ENCODE measurements at regions not wholly inside any gene's neighbourhood (a gene's known extent, or its start where the extent isn't known, plus 50 kb on each side); places are given as distances from the start of the nearest gene placed in this dataset.
"Not testable (repeated sequence)": the region's sequence is repeated elsewhere in the genome, so short reads cannot be mapped to it uniquely, and the experiment has no call there.

DNA sequence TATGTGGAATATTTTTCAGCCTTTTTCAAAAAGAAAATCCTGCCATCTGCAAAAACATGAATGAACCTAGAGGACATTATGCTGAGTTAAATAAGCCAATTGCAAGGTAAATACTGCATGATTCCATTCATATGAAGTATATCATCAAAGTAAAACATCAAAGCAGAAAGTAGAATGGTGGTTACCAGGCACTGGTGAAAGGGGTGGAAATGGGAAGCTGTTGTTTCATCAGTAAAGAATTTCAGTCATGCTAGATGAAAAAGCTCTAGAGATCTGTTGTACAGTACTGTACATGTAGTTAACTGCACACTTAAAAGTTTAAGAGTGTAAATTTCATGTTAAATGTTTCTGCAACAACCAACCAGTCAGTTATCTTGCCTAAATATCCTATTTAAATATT lies 196.8 kb upstream of the ADGRL3 start:
- Histone ChIP-seq H3K4me3 (ENCODE audit: low read length) (no peak overlapping the region), H3K9me3 (ENCODE audit: control insufficient read depth, low read length) (no peaks in the 10 kb centered on the region), H3K27ac (ENCODE audit: low read length) (no peak overlapping the region), H3K27me3 (ENCODE audit: control insufficient read depth, insufficient read depth) (no peaks in the 10 kb centered on the region), H3K4me1 (ENCODE audit: control insufficient read depth, insufficient read depth, low read length) (no peaks in the 10 kb centered on the region)
- DNase-seq (no peak), ATAC-seq (no peak)
- intact Hi-C loops (cut with DNase I) = no loop called here

- Histone ChIP-seq H3K4me1 (ENCODE audit: control insufficient read depth, insufficient read depth, low read length) (no peaks in the 10 kb centered on the region), H3K9me3 (ENCODE audit: control insufficient read depth, low read length) (no peaks in the 10 kb centered on the region), H3K27me3 (ENCODE audit: control insufficient read depth, insufficient read depth) (no peaks in the 10 kb centered on the region), H3K4me3 (ENCODE audit: low read length) (no peak overlapping the region), H3K27ac (ENCODE audit: low read length) (no peak overlapping the region)
- DNase-seq (no peak), ATAC-seq (no peak)
- intact Hi-C loops (cut with DNase I) = no loop called here
- 40% methylated on average over 1 of the region's 1 CpG for WGBS
These were observed 195.4 kb upstream of the ADGRL3 start for GRCh38 chr4:61004651-61005170.

GRCh38 chr4:61011051-61011450 lies 189.1 kb upstream of the ADGRL3 start:
- H3K4me1 ChIP-seq (ENCODE audit: control insufficient read depth, insufficient read depth, low read length) = no peaks in the 10 kb centered on the region
- H3K4me3 ChIP-seq (ENCODE audit: low read length) = no peak overlapping the region
- DNase-seq = no peak
- intact Hi-C loops (cut with DNase I) = no loop called here
- WGBS = 88% methylated on average over 2 of the region's 2 CpGs
- no peaks in the 10 kb centered on the region for H3K9me3 ChIP-seq (ENCODE audit: control insufficient read depth, low read length)
- H3K27ac ChIP-seq (ENCODE audit: low read length) = no peak overlapping the region
- no peaks in the 10 kb centered on the region for H3K27me3 ChIP-seq (ENCODE audit: control insufficient read depth, insufficient read depth)
- no peak for ATAC-seq

DNA sequence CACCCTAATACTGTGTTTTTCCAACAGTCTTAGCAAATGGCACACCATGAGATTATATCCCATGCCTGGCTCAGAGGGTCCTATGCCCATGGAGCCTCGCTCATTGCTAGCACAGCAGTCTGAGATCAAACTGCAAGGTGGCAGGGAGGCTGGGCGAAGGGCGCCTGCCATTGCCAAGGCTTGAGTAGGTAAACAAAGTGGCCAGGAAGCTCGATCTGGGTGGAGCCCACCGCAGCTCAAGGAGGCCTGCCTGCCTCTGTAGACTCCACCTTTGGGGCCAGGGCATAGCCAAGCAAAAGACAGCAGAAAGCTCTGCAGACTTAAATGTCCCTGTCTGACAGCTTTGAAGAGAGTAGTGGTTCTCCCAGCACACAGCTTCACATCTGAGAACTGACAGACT lies 188.2 kb upstream of the ADGRL3 start:
- H3K27ac ChIP-seq (ENCODE audit: low read length); ATAC-seq; H3K4me3 ChIP-seq (ENCODE audit: low read length); DNase-seq; intact Hi-C loops (cut with DNase I); H3K27me3 ChIP-seq (ENCODE audit: control insufficient read depth, insufficient read depth); H3K4me1 ChIP-seq (ENCODE audit: control insufficient read depth, insufficient read depth, low read length); H3K9me3 ChIP-seq (ENCODE audit: control insufficient read depth, low read length): not testable (repeated sequence)
- WGBS = 87% methylated on average over 5 of the region's 5 CpGs

- Histone ChIP-seq H3K9me3 (ENCODE audit: control insufficient read depth, low read length) (no peaks in the 10 kb centered on the region), H3K4me1 (ENCODE audit: control insufficient read depth, insufficient read depth, low read length) (no peaks in the 10 kb centered on the region), H3K4me3 (ENCODE audit: low read length) (no peak overlapping the region), H3K27me3 (ENCODE audit: control insufficient read depth, insufficient read depth) (no peaks in the 10 kb centered on the region), H3K27ac (ENCODE audit: low read length) (no peak overlapping the region)
- no peak for DNase-seq
- intact Hi-C loops (cut with DNase I) = no loop called here
- 94% methylated on average over 2 of the region's 2 CpGs for WGBS
- ATAC-seq = no peak
These were observed 175.5 kb upstream of the ADGRL3 start for GRCh38 chr4:61024610-61025009.

DNA sequence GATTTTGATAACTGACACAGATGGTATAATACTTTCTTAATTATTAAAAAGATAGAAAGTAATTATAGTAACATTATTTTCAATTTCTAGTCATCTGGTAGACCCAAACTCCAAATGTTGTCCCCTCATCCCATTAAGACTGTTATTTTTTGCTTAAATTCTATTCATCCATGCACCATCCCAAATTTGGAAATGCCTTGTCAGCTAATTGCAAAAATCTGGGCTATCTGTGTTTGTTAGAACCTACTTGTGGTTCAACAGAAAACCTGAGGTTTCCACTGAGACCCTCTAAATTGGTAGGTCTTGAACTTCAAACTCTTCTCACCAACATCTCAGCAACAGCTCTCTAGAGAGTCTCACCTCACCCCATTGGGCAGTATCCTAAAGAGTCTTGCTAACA lies 172.2 kb upstream of the ADGRL3 start:
- Histone ChIP-seq H3K4me1 (ENCODE audit: control insufficient read depth, insufficient read depth, low read length) (no peaks in the 10 kb centered on the region), H3K4me3 (ENCODE audit: low read length) (no peak overlapping the region), H3K9me3 (ENCODE audit: control insufficient read depth, low read length) (no peaks in the 10 kb centered on the region), H3K27me3 (ENCODE audit: control insufficient read depth, insufficient read depth) (no peaks in the 10 kb centered on the region), H3K27ac (ENCODE audit: low read length) (no peak overlapping the region)
- intact Hi-C loops (cut with DNase I) = no loop called here
- no peak for ATAC-seq
- no peak for DNase-seq

DNA sequence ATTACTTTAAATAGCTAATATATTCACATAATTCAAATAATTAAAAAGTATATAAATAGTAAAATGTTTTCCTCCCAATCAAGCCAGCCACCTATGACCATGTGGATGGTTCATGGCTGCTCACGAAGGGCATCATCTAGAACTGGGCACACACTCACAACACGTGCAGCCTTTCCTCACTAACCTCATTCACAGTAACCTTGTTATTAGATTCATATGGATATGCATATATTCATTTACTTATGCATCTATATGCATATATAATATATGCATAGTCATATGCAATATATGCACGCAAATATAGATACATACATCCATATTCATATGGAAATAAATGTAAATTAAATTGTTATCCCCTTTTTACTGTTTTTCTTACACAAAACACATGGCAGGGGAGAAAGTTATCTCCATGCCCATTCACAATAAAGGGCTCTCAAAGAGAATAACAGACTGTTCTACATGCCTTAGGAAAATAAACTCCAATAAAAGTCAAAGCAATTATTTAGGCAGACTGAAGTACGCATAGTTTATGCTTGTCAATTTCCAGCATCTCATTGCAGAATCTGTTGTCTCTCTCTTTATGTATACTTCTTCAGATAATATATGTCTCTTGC lies 163.9 kb upstream of the ADGRL3 start:
- DNase-seq = no peak
- WGBS = 82% methylated on average over 4 of the region's 4 CpGs
- intact Hi-C loops (cut with DNase I) = no loop called here
- H3K4me3 ChIP-seq (ENCODE audit: low read length) = no peak overlapping the region
- no peaks in the 10 kb centered on the region for H3K9me3 ChIP-seq (ENCODE audit: control insufficient read depth, low read length)
- no peaks in the 10 kb centered on the region for H3K27me3 ChIP-seq (ENCODE audit: control insufficient read depth, insufficient read depth)
- no peak for ATAC-seq
- no peak overlapping the region for H3K27ac ChIP-seq (ENCODE audit: low read length)
- no peaks in the 10 kb centered on the region for H3K4me1 ChIP-seq (ENCODE audit: control insufficient read depth, insufficient read depth, low read length)

DNA sequence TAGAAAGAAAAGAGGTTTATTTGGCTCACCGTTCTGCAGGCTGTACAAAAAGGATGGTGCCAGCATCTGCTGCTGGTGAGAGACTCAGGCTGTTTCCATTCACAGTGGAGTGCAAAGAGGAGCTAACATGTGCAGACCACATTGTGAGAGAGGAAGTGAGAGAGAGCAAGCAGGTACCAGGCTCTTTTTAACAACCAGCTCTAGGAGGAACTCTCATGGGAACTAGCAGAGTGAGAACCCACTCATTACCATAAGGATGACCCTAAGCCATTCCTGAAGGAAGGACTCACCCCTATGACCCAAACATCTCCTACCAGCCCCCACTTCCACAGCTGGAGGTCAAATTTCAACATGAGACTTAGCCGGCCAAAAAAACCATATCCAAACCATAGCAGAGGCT lies 158.6 kb upstream of the ADGRL3 start:
- ATAC-seq = no peak
- Histone ChIP-seq H3K27me3 (ENCODE audit: control insufficient read depth, insufficient read depth) (no peaks in the 10 kb centered on the region), H3K9me3 (ENCODE audit: control insufficient read depth, low read length) (no peaks in the 10 kb centered on the region), H3K4me3 (ENCODE audit: low read length) (no peak overlapping the region), H3K27ac (ENCODE audit: low read length) (no peak overlapping the region), H3K4me1 (ENCODE audit: control insufficient read depth, insufficient read depth, low read length) (no peaks in the 10 kb centered on the region)
- intact Hi-C loops (cut with DNase I) = no loop called here
- no peak for DNase-seq
- WGBS = 62% methylated on average over 2 of the region's 2 CpGs

GRCh38 chr4:61044837-61045236 lies 155.3 kb upstream of the ADGRL3 start:
- Histone ChIP-seq H3K27me3 (ENCODE audit: control insufficient read depth, insufficient read depth) (no peaks in the 10 kb centered on the region), H3K27ac (ENCODE audit: low read length) (no peak overlapping the region), H3K4me3 (ENCODE audit: low read length) (no peak overlapping the region), H3K9me3 (ENCODE audit: control insufficient read depth, low read length) (no peaks in the 10 kb centered on the region), H3K4me1 (ENCODE audit: control insufficient read depth, insufficient read depth, low read length) (no peaks in the 10 kb centered on the region)
- 80% methylated on average over 1 of the region's 1 CpG for WGBS
- DNase-seq (no peak), ATAC-seq (no peak)
- intact Hi-C loops (cut with DNase I) = no loop called here

- Histone ChIP-seq H3K27ac (ENCODE audit: low read length) (no peak overlapping the region), H3K4me1 (ENCODE audit: control insufficient read depth, insufficient read depth, low read length) (no peaks in the 10 kb centered on the region), H3K27me3 (ENCODE audit: control insufficient read depth, insufficient read depth) (no peaks in the 10 kb centered on the region), H3K9me3 (ENCODE audit: control insufficient read depth, low read length) (no peaks in the 10 kb centered on the region), H3K4me3 (ENCODE audit: low read length) (no peak overlapping the region)
- intact Hi-C loops (cut with DNase I) = no loop called here
- no peak for ATAC-seq
- no peak for DNase-seq
These were observed 151.1 kb upstream of the ADGRL3 start for GRCh38 chr4:61049018-61049417.

- intact Hi-C loops (cut with DNase I) = no loop called here
- DNase-seq (no peak), ATAC-seq (no peak)
- 73% methylated on average over 3 of the region's 3 CpGs for WGBS
- Histone ChIP-seq H3K4me3 (ENCODE audit: low read length) (no peak overlapping the region), H3K9me3 (ENCODE audit: control insufficient read depth, low read length) (no peaks in the 10 kb centered on the region), H3K4me1 (ENCODE audit: control insufficient read depth, insufficient read depth, low read length) (no peaks in the 10 kb centered on the region), H3K27ac (ENCODE audit: low read length) (no peak overlapping the region), H3K27me3 (ENCODE audit: control insufficient read depth, insufficient read depth) (no peaks in the 10 kb centered on the region)
These were observed 132.7 kb upstream of the ADGRL3 start for GRCh38 chr4:61067381-61067780.

GRCh38 chr4:61068060-61068459 lies 132.1 kb upstream of the ADGRL3 start:
- H3K9me3 ChIP-seq (ENCODE audit: control insufficient read depth, low read length) = no peaks in the 10 kb centered on the region
- H3K4me3 ChIP-seq (ENCODE audit: low read length) = no peak overlapping the region
- H3K4me1 ChIP-seq (ENCODE audit: control insufficient read depth, insufficient read depth, low read length) = no peaks in the 10 kb centered on the region
- intact Hi-C loops (cut with DNase I) = no loop called here
- DNase-seq (no peak), ATAC-seq (no peak)
- H3K27ac ChIP-seq (ENCODE audit: low read length) = no peak overlapping the region
- no peaks in the 10 kb centered on the region for H3K27me3 ChIP-seq (ENCODE audit: control insufficient read depth, insufficient read depth)
- 68% methylated on average over 2 of the region's 2 CpGs for WGBS
